Neuronal stem cell (in vitro differentiated cells): ENCODE measurements at regions not wholly inside any gene's neighbourhood (a gene's known extent, or its start where the extent isn't known, plus 50 kb on each side); places are given as distances from the start of the nearest gene placed in this dataset.

ENCODE experiments used
- DNase-seq: peaks from one replicate; pipeline ENCODE4 v3.0.0-alpha.2; 2013; ENCODE audit warnings: low spot score
- H2AFZ ChIP-seq: one replicate; pipeline ENCODE4 v1.6.1; 2013; ENCODE audit warnings: mild to moderate bottlenecking, low read length, inconsistent platforms
- H2AK5ac ChIP-seq: 2 replicates; pipeline ENCODE4 v1.6.1; 2013; ENCODE audit warnings: low read depth, mild to moderate bottlenecking, inconsistent platforms, low read length, moderate library complexity, mixed read lengths
- H2BK120ac ChIP-seq: 2 replicates; pipeline ENCODE4 v1.6.1; 2013; ENCODE audit warnings: low read depth, mild to moderate bottlenecking, inconsistent platforms, low read length, moderate library complexity, mixed read lengths
- H2BK12ac ChIP-seq: one replicate; pipeline ENCODE4 v1.6.1; 2013; ENCODE audit warnings: low read length, inconsistent platforms
- H2BK15ac ChIP-seq: 2 replicates; pipeline ENCODE4 v1.6.1; 2013; ENCODE audit warnings: mild to moderate bottlenecking, low read length, inconsistent platforms, mixed read lengths
- H2BK5ac ChIP-seq: one replicate; pipeline ENCODE4 v1.6.1; 2013; ENCODE audit warnings: inconsistent platforms, mild to moderate bottlenecking, low read length, moderate library complexity
- H3K14ac ChIP-seq: one replicate; pipeline ENCODE4 v1.6.1; 2013; ENCODE audit warnings: low read length, inconsistent platforms
- H3K18ac ChIP-seq: 2 replicates; pipeline ENCODE4 v1.6.1; 2013; ENCODE audit warnings: low read length, inconsistent platforms
- H3K23ac ChIP-seq: 2 replicates; pipeline ENCODE4 v1.6.1; 2013; ENCODE audit warnings: low read depth, mild to moderate bottlenecking, mixed read lengths, low read length, inconsistent platforms; ENCODE audit not compliant: poor library complexity
- H3K27ac ChIP-seq: replicated peaks from 3 replicates; pipeline ENCODE4 v1.5.1; 2013; ENCODE audit warnings: low read length, inconsistent platforms
- H3K27me3 ChIP-seq, 3 experiments: 2 replicates each; pipeline ENCODE4 v1.6.1; 2013; ENCODE audit warnings: low read length in 3 of 3, mild to moderate bottlenecking in 2 of 3, inconsistent platforms in 1 of 3, low read depth in 1 of 3, mixed read lengths in 1 of 3, moderate library complexity in 1 of 3; ENCODE audit not compliant: control insufficient read depth in 3 of 3, insufficient read depth in 3 of 3
- H3K36me3 ChIP-seq, 2 donors: replicated peaks in 1 of 2; 2 replicates each; pipeline ENCODE4 v1.6.1; 2013; ENCODE audit warnings: low read length in 2 of 2; ENCODE audit not compliant: control insufficient read depth in 2 of 2, insufficient read depth in 2 of 2
- H3K4ac ChIP-seq: 2 replicates; pipeline ENCODE4 v1.6.1; 2013; ENCODE audit warnings: inconsistent platforms, mild to moderate bottlenecking, low read length, moderate library complexity
- H3K4me1 ChIP-seq, 2 donors: 1 replicate in 1 of 2; 2 replicates in 1 of 2; pipeline ENCODE4 v1.6.1; 2013; ENCODE audit warnings: low read length in 2 of 2, low read depth in 1 of 2; ENCODE audit not compliant: control insufficient read depth in 2 of 2, insufficient read depth in 1 of 2
- H3K4me2 ChIP-seq: one replicate; pipeline ENCODE4 v1.6.1; 2013; ENCODE audit warnings: mild to moderate bottlenecking, low read length, inconsistent platforms; ENCODE audit not compliant: insufficient read depth, poor library complexity, severe bottlenecking
- H3K4me3 ChIP-seq, 2 donors: 2 replicates each; pipeline ENCODE4 v1.5.1; 2013; ENCODE audit warnings: low read length in 2 of 2, mild to moderate bottlenecking in 2 of 2, inconsistent platforms in 1 of 2, moderate library complexity in 1 of 2
- H3K79me1 ChIP-seq: one replicate; pipeline ENCODE4 v1.6.1; 2013; ENCODE audit warnings: low read depth, mild to moderate bottlenecking, inconsistent platforms, low read length, moderate library complexity
- H3K9ac ChIP-seq: one replicate; pipeline ENCODE4 v1.6.1; 2013; ENCODE audit warnings: mild to moderate bottlenecking, low read depth, low read length, inconsistent platforms; ENCODE audit not compliant: poor library complexity
- H3K9me3 ChIP-seq, 2 donors: replicated peaks in 1 of 2; 2 replicates each; pipeline versions ENCODE3 to v1.6.1; 2013; ENCODE audit warnings: low read length in 2 of 2, mild to moderate bottlenecking in 2 of 2, inconsistent platforms in 1 of 2, low read depth in 1 of 2, mixed read lengths in 1 of 2, moderate library complexity in 1 of 2; ENCODE audit not compliant: control insufficient read depth in 2 of 2, insufficient read depth in 1 of 2
- H4K8ac ChIP-seq: one replicate; pipeline ENCODE4 v1.6.1; 2013; ENCODE audit warnings: low read depth, mild to moderate bottlenecking, inconsistent platforms, low read length, moderate library complexity
- H4K91ac ChIP-seq: one replicate; pipeline ENCODE4 v1.6.1; 2013; ENCODE audit warnings: low read length, low read depth, mild to moderate bottlenecking, inconsistent platforms; ENCODE audit not compliant: poor library complexity
- WGBS, 2 donors: extraction: QIAGEN DNeasy Blood & Tissue Kit; methylation state at CpG; one replicate each; pipeline ENCODE4 v1.1.7; 2013; ENCODE audit warnings: missing lambda C conversion rate in 2 of 2, mixed read lengths in 1 of 2; ENCODE audit not compliant: insufficient read length in 2 of 2, insufficient replicate concordance in 1 of 2; ENCODE audit errors: extremely low coverage in 2 of 2; 5-methylcytosine and 5-hydroxymethylcytosine counted together

DNA sequence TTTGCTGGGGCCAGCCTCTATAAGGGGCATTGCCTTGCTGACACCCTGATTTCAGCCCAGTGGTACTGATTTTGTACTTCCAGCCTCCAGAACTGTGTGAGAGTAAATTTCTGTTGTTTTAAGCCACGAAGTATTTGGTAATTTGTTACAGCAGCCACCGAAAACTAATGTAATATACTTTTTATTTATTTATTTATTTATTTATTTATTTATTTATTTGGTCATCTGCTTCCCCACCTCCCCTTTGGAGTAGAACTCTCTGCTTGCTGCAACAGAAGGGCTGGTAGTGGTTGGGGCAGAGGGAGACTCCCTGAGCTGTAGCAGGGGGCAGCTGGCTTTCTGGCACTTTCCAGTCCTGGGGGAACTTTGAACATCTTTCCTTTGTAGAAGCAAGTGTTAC lies 128.4 kb upstream of the RAG2 start:
- no peaks in the 10 kb centered on the region for H3K9me3 ChIP-seq
- no peaks in the 10 kb centered on the region for H3K36me3 ChIP-seq
- H2BK15ac ChIP-seq: no peak overlapping the region
- no peak overlapping the region for H3K14ac ChIP-seq
- H2AK5ac ChIP-seq: no peak overlapping the region
- DNase-seq: no peak
- no peak overlapping the region for H2BK120ac ChIP-seq
- H2AFZ ChIP-seq: no peak overlapping the region
- no peak overlapping the region for H3K4me2 ChIP-seq
- H3K79me1 ChIP-seq: no peaks in the 10 kb centered on the region
- H2BK5ac ChIP-seq: no peak overlapping the region
- H4K8ac ChIP-seq: no peak overlapping the region
- no peak overlapping the region for H3K27ac ChIP-seq
- H3K9ac ChIP-seq: no peak overlapping the region
- no peaks in the 10 kb centered on the region for H3K4me1 ChIP-seq
- no CpG with 5 or more reads among the region's 2 CpGs for WGBS, 2 donors
- H4K91ac ChIP-seq: no peak overlapping the region
- H3K23ac ChIP-seq: no peak overlapping the region
- H3K4ac ChIP-seq: no peak overlapping the region
- H3K18ac ChIP-seq: no peak overlapping the region
- H2BK12ac ChIP-seq: no peak overlapping the region
- no peak overlapping the region for H3K4me3 ChIP-seq
- H3K27me3 ChIP-seq: peaks cover 0 to 5% (median 0%) of the 10 kb centered on the region in 3 experiments

DNA sequence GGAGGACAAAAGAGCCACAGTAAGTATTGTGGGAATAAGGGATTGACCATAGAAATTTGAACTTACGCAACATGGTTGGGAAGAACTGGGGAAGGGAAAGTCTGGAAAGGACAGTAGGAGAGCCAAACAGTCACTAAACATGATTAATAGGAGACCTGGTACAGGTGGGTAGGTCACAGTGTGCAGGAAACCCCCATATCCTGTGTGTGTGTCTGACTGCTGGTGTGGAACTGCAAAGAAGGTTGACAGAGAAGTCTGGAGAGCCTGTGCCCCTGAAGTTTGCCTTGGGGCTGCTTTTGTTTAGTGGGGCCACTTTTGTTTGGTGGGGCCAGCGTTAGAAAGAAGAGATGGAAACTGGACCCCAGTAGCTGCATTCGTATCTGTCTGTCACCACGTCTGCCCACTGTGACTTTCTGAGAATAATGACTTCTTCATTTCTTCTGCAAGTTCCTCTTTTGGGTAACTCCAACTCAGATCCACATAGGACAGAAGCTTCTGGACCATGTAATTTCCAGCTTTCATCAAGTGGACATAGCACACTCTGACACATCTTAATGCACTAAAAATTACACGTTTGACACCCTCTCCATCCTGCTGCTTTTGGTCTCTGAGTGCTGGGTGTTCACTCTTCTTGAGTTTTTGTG lies 126.8 kb upstream of the RAG2 start:
- Histone ChIP-seq H3K9me3 (peaks cover 0 to 2% of the 10 kb centered on the region in 2 donors), H2BK15ac (no peak overlapping the region), H4K91ac (no peak overlapping the region), H2AFZ (no peak overlapping the region), H3K23ac (no peak overlapping the region), H3K4ac (no peak overlapping the region), H2AK5ac (no peak overlapping the region), H3K27ac (no peak overlapping the region), H3K4me1 (no peaks in the 10 kb centered on the region), H2BK5ac (no peak overlapping the region), H2BK12ac (no peak overlapping the region), H3K27me3 (peaks cover 0 to 5% (median 0%) of the 10 kb centered on the region in 3 experiments), H3K4me3 (no peak overlapping the region), H3K9ac (no peak overlapping the region), H3K4me2 (no peak overlapping the region), H4K8ac (no peak overlapping the region), H2BK120ac (no peak overlapping the region), H3K36me3 (no peaks in the 10 kb centered on the region), H3K18ac (no peak overlapping the region), H3K79me1 (no peaks in the 10 kb centered on the region), H3K14ac (no peak overlapping the region)
- no CpG with 5 or more reads among the region's 5 CpGs for WGBS, 2 donors
- DNase-seq: no peak

DNA sequence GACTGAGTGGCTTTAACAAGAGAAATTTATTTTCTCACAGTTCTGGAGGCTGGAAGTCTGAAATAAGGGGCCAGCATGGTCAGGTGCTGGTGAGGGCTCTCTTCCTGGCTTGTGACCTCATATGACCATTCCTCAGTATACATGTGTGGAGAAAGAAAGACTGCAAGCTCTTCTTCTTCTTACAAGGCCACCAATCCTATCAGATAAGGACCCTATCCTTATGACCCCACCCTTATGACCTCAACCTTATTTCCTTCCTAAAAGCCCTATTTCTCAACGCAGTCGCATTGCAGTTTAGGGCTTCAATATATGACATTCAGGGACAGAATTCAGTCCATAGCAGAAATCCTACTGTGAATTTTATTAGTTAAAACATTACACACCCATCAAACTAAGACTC lies 124.4 kb upstream of the RAG2 start:
- Histone ChIP-seq H3K23ac (no peak overlapping the region), H3K9me3 (peaks cover 0 to 2% of the 10 kb centered on the region in 2 donors), H4K8ac (no peak overlapping the region), H2AK5ac (no peak overlapping the region), H2BK120ac (no peak overlapping the region), H2BK15ac (no peak overlapping the region), H3K9ac (no peak overlapping the region), H2BK5ac (no peak overlapping the region), H3K14ac (no peak overlapping the region), H3K79me1 (no peaks in the 10 kb centered on the region), H3K4me1 (no peaks in the 10 kb centered on the region), H2AFZ (no peak overlapping the region), H2BK12ac (no peak overlapping the region), H3K27ac (no peak overlapping the region), H3K4me2 (no peak overlapping the region), H3K27me3 (peaks cover 0 to 5% (median 0%) of the 10 kb centered on the region in 3 experiments), H3K4ac (no peak overlapping the region), H3K18ac (no peak overlapping the region), H3K36me3 (no peaks in the 10 kb centered on the region), H4K91ac (no peak overlapping the region), H3K4me3 (no peak overlapping the region)
- no CpG with 5 or more reads among the region's 2 CpGs for WGBS, 2 donors
- no peak for DNase-seq

DNA sequence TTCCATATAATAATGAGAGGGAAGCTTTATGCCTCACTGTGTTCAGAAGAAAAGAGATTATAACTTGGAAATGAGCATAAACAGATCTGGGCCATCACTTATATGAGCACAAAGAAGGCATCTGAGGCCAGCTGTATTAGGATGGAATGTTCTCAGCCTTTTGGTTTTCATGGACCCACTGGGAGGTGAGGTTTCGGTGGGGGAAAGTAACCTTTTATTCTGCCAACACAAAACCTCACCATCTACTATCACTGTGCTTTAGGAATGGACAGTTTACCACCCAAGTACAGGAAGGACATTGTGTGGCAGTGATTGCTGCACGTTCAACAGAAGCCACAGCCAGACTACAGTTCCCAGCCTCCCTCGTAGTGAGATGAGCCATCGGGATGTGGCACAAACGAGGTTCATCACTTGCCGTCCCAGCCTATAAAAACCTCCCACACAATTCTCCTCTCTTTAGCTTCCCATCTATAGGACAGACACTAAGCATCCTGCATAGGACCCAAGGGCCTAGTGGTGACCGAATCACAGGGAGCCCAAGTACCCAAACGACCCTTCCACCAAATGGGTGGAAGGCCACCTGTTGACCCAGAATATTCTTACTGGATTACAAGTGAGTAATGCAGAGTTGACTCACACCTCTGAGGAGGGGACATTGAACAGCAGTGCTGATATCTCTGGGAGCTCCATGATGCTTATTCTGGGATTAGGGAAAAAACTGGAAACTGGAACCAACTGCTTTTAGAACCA lies 121.5 kb upstream of the RAG2 start:
- DNase-seq: no peak
- H3K14ac ChIP-seq: no peak overlapping the region
- H3K4me2 ChIP-seq: no peak overlapping the region
- no peak overlapping the region for H2BK12ac ChIP-seq
- H3K4me1 ChIP-seq: no peaks in the 10 kb centered on the region
- H3K9me3 ChIP-seq: peaks cover 0 to 2% of the 10 kb centered on the region in 2 donors
- H2BK15ac ChIP-seq: no peak overlapping the region
- H3K27ac ChIP-seq: no peak overlapping the region
- H3K4me3 ChIP-seq: no peak overlapping the region
- H2AK5ac ChIP-seq: no peak overlapping the region
- no CpG with 5 or more reads among the region's 8 CpGs for WGBS, 2 donors
- H4K8ac ChIP-seq: no peak overlapping the region
- H3K79me1 ChIP-seq: no peaks in the 10 kb centered on the region
- H3K18ac ChIP-seq: no peak overlapping the region
- H3K4ac ChIP-seq: no peak overlapping the region
- no peaks in the 10 kb centered on the region for H3K27me3 ChIP-seq
- H2BK5ac ChIP-seq: no peak overlapping the region
- H2BK120ac ChIP-seq: no peak overlapping the region
- H4K91ac ChIP-seq: no peak overlapping the region
- H3K23ac ChIP-seq: no peak overlapping the region
- no peak overlapping the region for H2AFZ ChIP-seq
- H3K9ac ChIP-seq: no peak overlapping the region
- no peaks in the 10 kb centered on the region for H3K36me3 ChIP-seq
